Putamen (tissue), 1 donor: ENCODE measurements at regions not wholly inside any gene's neighbourhood (a gene's known extent, or its start where the extent isn't known, plus 50 kb on each side); places are given as distances from the start of the nearest gene placed in this dataset.
"Not testable (repeated sequence)": the region's sequence is repeated elsewhere in the genome, so short reads cannot be mapped to it uniquely, and the experiment has no call there.

Source experiments
- DNase-seq: peaks from one replicate; pipeline ENCODE4 v3.0.0-alpha.2; 2016; ENCODE audit warnings: low spot score

GRCh38 chr4:66164869-66165268 is 494.6 kb upstream of the EPHA5 start:
- DNase-seq: no peak

GRCh38 chr4:66160606-66161005 is 490.3 kb upstream of the EPHA5 start:
- DNase-seq: no peak

GRCh38 chr4:66157594-66157993 is 487.3 kb upstream of the EPHA5 start:
- DNase-seq: no peak

- no peak for DNase-seq
Observed at GRCh38 chr4:66130042-66130441, 459.8 kb upstream of the EPHA5 start.

- no peak for DNase-seq
Observed at GRCh38 chr4:66123831-66124413, 453.6 kb upstream of the EPHA5 start.

- no peak for DNase-seq
Observed at GRCh38 chr4:66123190-66123589, 452.9 kb upstream of the EPHA5 start.

GRCh38 chr4:66115231-66115630 is 444.9 kb upstream of the EPHA5 start:
- not testable (repeated sequence) for DNase-seq

GRCh38 chr4:66108898-66109297 is 438.6 kb upstream of the EPHA5 start:
- no peak for DNase-seq

GRCh38 chr4:66097218-66097617 is 426.9 kb upstream of the EPHA5 start:
- no peak for DNase-seq

- DNase-seq: no peak
Observed at GRCh38 chr4:66095065-66095464, 424.8 kb upstream of the EPHA5 start.

GRCh38 chr4:66094070-66094469 is 423.8 kb upstream of the EPHA5 start:
- DNase-seq: no peak

- DNase-seq: no peak
Observed at GRCh38 chr4:66091786-66092185, 421.5 kb upstream of the EPHA5 start.

GRCh38 chr4:66073961-66074360 is 403.7 kb upstream of the EPHA5 start:
- no peak for DNase-seq

- DNase-seq: no peak
Observed at GRCh38 chr4:66071911-66072310, 401.6 kb upstream of the EPHA5 start.

- no peak for DNase-seq
Observed at GRCh38 chr4:66062921-66063320, 392.6 kb upstream of the EPHA5 start.

GRCh38 chr4:66062044-66062443 is 391.8 kb upstream of the EPHA5 start:
- DNase-seq: no peak

- no peak for DNase-seq
Observed at GRCh38 chr4:66059556-66059955, 389.3 kb upstream of the EPHA5 start.

GRCh38 chr4:66059136-66059535 is 388.8 kb upstream of the EPHA5 start:
- no peak for DNase-seq

- no peak for DNase-seq
Observed at GRCh38 chr4:66055999-66056398, 385.7 kb upstream of the EPHA5 start.

GRCh38 chr4:66052426-66052825 is 382.1 kb upstream of the EPHA5 start:
- DNase-seq: no peak

GRCh38 chr4:66048861-66049260 is 378.6 kb upstream of the EPHA5 start:
- DNase-seq: no peak

GRCh38 chr4:66045913-66046312 is 375.6 kb upstream of the EPHA5 start:
- no peak for DNase-seq

- DNase-seq: no peak
Observed at GRCh38 chr4:66035701-66036100, 365.4 kb upstream of the EPHA5 start.

- DNase-seq: no peak
Observed at GRCh38 chr4:66034671-66035070, 364.4 kb upstream of the EPHA5 start.

GRCh38 chr4:66034262-66034661 is 364.0 kb upstream of the EPHA5 start:
- DNase-seq: no peak
